HG03103 (cell line): ENCODE measurements at regions not wholly inside any gene's neighbourhood (a gene's known extent, or its start where the extent isn't known, plus 50 kb on each side); places are given as distances from the start of the nearest gene placed in this dataset.

ENCODE experiments used
- ATAC-seq: cut with Tn5 transposase; IDR thresholded peaks from one replicate; pipeline ENCODE4 v1.9.1; 2021; ENCODE audit warnings: low read depth; ENCODE audit not compliant: unreplicated experiment

DNA sequence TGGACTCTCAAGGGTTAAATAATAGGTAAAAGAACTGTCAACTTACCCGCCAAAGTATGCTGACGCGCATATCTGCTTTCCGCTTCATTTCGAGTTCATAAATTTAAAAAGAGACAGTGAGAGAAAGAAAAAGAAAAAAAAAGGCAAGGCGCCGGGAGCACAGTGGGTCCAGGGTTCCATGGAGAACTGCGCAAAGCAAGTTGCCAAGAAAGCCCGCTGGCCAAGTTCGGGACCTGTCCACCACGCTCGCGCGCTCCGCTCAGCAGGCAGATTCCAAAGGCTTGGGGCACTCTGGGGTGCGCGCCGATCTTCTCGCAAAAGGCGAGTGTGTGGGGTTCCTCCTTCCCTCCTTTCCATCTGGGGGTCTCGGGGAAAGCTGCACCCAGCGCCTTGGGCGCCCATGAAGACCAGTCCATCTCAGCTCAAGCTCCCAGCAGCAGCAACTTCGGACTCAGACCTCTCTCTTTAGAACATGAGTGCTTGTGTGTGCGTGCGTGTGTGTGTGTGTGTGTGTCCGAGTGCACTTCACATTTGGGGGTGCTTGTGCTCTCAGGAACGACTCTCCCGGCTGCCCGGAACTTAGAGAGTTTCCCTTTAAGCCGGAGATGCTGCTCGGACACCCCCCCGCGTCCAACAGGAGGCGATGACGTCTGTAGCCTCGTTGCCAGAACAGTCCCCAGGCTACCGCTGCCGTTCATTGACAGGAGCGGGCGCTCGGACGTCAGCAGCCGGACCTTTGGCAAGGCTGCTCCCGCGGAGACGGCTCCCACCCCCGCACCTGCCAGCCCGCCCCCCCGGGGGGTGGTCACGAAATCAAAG lies 180.0 kb downstream of the TBXT start:
- no peak for ATAC-seq

DNA sequence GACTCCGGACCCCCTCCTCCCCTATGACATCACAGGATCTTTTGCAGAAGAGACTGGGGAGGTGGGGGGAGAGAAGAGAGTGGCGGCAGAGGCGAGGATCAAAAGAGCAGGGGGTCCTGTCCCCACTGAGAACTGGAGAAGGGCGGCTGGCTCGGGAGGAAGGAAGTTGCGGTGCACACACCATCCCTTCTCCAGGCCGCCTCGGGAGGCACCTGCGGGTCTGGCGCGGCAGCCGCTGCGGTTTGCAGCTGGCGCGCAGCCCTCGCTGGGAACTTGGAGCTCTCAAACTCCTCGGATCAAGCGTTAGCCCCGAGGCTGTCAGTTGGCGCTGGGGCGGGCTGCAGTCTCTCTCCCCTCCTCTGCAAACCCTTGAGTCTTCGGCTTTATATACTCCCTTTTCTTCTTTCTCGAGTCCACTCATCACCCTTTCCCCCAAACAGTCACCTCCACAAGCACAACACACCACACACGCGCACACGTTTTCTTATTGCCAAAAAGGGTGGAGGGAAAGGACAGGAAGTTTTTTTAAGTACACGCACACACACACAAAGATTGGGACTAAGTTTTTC lies 180.7 kb downstream of the TBXT start:
- no peak for ATAC-seq

GRCh38 chr6:165986311-165986913 lies 181.2 kb downstream of the TBXT start:
- ATAC-seq: no peak

- no peak for ATAC-seq
These were observed 181.8 kb downstream of the TBXT start for GRCh38 chr6:165985806-165986299.

DNA sequence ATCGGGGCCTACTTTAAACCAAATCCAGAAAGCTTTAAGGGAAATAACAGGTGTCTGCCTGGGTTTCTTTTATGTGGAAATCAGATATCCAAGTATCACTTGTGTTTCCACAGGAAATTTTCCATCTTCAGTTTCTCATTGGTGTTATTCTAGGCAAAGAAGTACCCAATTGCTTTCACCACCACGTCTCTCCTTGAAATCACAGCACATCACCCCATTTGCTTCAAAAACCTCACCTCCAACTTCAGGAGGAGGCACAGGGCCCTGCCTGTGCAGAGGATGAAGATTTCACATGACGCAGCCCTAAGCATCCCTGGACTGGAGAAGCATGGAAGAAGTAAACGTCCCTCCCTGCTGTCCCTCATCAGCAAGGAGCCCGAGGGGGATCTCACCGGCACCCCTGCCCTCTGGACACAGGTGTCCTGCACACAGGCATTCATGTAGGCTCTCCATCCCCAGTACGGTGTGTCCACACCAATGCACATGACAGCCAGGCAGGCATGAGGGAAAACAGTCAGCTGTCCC lies 182.3 kb downstream of the TBXT start:
- no peak for ATAC-seq

- no peak for ATAC-seq
These were observed 182.8 kb downstream of the TBXT start for GRCh38 chr6:165984729-165985275.

DNA sequence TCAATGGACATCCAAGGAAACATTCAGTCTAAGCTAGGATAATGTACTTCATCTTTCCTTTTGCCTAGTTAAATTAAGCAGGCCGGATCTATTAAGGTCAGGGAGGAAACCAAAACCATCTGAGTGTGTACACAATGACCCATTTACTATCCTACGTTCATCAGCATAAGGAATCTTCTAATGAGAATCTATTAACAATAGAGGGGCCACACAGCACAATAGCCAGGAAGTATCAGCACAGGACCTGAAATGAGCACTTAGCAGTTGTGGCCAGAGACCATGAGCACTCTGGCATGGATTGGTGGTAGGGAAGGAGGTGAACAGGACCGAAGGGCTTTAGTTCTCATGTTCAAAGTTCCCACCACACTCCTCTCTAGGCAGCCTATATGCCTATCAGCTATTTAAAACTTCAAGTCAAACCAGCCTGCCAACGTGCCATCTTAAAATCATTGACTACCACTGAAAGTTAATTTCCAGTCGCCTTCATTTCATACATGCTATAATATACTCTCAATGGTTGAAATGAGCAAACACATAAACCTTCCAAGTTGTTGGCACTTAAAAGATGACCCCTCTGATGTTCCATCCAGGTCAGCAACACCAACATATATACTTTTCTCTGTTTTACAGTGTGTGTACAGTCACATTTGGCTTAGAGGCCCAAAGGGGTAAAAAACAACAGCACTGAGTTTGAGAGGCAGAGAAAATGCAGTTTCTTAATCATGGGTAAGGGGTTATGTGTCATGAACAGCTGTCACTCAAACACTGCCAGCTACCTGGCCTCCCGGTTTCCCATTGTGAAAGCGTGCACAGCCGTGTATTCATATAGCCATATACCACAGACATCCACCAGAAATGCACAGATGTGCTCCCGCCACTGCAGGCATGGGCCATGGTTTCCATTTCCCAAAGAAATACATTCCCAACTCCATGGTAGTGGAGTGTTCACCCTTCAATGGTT lies 184.3 kb downstream of the TBXT start:
- ATAC-seq: no peak

DNA sequence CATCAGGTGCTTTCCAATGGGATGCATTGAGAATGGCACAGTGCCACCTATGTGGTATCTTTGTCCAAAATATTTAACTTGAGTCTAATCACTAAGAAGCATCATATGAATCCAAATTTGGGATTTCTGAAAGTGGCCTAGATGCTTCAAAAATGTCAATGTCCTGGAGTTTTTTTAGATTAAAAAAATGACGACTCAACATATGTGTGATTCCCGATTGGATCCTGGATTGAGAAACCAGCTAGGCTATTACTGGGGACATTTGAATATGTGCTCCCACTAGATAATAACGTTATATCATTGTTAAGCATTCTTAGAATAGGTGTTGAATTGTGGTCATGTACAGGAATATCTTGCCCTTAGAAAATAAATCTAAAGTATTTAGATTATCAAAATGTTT lies 189.2 kb downstream of the TBXT start:
- ATAC-seq: no peak

GRCh38 chr6:165976684-165977083 lies 191.0 kb downstream of the TBXT start:
- no peak for ATAC-seq

DNA sequence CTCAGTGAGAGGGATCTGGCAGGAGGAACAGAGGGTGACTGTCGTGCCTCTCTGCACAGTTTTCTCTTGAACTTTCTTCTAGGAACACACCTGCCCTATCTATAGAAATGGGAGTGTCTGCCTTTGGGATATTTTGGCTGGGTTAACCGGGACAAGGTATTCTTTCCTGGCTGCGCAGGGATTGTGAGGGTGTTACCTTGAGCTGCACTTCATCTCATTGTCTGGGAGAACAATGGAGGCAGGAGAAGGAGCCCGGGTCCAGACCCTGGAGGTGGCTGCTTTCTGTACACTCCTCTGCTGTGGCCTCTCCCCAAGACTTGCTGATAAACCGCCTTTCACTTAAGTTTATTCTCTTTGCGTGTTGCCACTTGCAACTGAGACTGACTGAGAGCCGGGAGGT lies 192.8 kb downstream of the TBXT start:
- ATAC-seq: no peak

- ATAC-seq: no peak
These were observed 194.2 kb downstream of the TBXT start for GRCh38 chr6:165973473-165973872.

DNA sequence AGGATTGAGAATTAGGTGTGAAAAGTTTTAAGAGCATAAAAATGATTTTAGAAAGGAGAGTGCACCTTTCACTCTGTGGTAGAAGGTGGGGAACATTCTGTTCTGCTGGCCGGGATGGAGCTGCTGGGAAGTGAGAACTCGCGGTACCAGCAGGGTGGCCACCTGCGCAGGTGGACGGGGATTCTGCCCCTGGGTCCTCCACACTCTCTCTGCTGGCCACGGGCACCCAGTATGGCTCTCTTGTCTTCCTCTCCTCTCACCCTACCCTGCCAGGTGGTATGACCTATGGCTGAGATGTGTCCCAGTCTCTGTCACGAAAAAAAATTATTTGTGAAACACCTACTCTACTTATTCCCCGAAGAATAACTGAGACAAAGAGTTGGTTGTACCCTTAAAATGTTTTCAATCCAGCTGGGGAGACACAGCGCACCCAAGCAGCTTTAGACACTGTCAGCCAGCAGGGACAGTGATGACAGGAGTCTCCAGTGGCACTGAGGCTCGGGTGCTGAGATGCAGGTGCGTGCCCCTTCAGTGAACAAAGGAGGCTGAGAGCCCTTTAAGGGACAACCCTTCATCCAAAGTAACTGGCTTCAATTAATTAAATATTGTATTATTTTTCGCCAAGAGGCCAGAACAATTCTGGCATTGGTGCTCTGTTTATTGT lies 195.4 kb downstream of the TBXT start:
- no peak for ATAC-seq

GRCh38 chr6:165971202-165971601 lies 196.4 kb downstream of the TBXT start:
- no peak for ATAC-seq

DNA sequence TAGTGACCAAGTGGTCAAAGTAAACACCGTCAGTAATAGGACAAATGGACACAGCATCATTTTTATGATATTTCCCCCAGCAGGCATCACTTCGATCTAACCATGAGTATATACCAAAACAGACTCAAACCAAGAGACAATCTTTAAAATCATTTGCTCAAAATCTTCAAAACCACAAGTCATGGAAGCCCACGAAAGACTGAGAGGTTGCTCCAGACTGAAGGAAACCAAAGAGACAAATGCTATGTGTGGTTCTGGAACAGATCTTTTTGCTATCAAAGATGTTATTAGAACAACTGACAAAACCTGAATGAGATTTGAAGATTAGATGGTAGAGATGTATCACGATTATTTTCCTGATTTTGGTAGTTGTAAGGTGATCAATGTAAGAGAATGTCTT lies 197.7 kb downstream of the TBXT start:
- no peak for ATAC-seq

- ATAC-seq: no peak
These were observed 198.5 kb downstream of the TBXT start for GRCh38 chr6:165969184-165969583.

DNA sequence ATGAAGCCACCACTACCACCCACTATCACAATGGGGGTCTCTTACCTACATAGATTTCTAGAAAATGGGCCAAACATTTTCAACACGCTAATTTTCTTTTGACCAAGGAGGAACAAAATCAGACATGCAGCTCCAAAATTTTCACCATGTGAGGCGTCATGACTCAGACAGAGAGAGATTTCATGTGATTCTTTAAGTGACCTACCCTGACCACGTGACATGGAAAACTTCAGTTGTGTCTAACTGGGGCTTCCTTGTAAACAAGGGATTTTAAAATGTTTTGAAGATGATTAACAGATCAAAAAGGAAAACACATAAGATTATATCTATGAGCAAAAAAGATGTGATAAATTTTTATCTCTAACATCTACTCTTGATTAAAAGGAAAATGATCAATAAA lies 199.2 kb downstream of the TBXT start:
- no peak for ATAC-seq

DNA sequence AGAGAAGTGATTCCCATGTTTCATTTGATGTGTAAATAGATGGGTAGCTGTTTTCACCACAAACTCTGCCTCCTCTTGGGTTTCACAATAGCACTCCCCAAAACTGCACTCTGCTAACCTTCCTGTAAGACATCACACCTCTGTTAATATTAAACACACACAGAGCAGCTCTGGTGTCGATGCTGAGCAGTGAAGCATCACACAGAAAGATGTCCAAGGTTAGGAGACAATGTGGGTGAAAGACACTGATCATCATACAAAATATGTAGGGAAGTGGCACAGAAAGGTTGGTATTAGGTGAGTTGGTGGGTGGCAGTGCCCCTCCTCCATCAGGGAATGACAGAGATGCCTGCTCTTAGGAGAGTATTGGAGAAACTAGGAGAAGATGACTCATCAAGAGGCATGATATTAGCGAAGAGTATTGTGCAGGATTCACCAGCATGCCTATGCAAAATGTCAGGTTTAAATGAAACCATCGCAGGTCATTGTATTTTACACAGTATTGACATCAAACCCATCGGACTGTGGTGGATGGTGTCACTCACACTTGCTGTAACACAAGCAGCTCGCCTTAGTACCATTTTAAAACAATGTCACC lies 199.7 kb downstream of the TBXT start:
- ATAC-seq: no peak

GRCh38 chr6:165963750-165964149 lies 203.9 kb downstream of the TBXT start:
- ATAC-seq: no peak

- ATAC-seq: no peak
These were observed 205.3 kb downstream of the TBXT start for GRCh38 chr6:165962366-165962765.
